Ishikawa (cell line): ENCODE measurements at regions not wholly inside any gene's neighbourhood (a gene's known extent, or its start where the extent isn't known, plus 50 kb on each side); places are given as distances from the start of the nearest gene placed in this dataset.

ENCODE experiments used
- CEBPB ChIP-seq: IDR thresholded peaks from 2 replicates; pipeline ENCODE4 v1.6.1; 2012
- CREB1 ChIP-seq: IDR thresholded peaks from 2 replicates; pipeline ENCODE4 v1.6.1; 2012; ENCODE audit warnings: low read depth
- EGR1 ChIP-seq: IDR thresholded peaks from 2 replicates; pipeline ENCODE4 v1.6.1; 2012
- EP300 ChIP-seq: IDR thresholded peaks from 2 replicates; pipeline ENCODE4 v1.6.1; 2012; ENCODE audit warnings: borderline replicate concordance
- MAX ChIP-seq: IDR thresholded peaks from 2 replicates; pipeline ENCODE4 v1.6.1; 2012
- NFIC ChIP-seq: IDR thresholded peaks from 2 replicates; pipeline ENCODE4 v1.6.1; 2012
- RAD21 ChIP-seq: IDR thresholded peaks from 2 replicates; pipeline ENCODE4 v1.6.1; 2012; ENCODE audit warnings: low read depth
- TAF1 ChIP-seq: IDR thresholded peaks from 2 replicates; pipeline ENCODE4 v1.6.1; 2012; ENCODE audit warnings: low read depth, mild to moderate bottlenecking
- TCF12 ChIP-seq: IDR thresholded peaks from 2 replicates; pipeline ENCODE4 v1.6.1; 2012; ENCODE audit warnings: low read depth
- TEAD4 ChIP-seq: IDR thresholded peaks from 2 replicates; pipeline ENCODE4 v1.6.1; 2012
- YY1 ChIP-seq: IDR thresholded peaks from 2 replicates; pipeline ENCODE4 v1.6.1; 2012; ENCODE audit warnings: low read depth
- ZBTB7A ChIP-seq: IDR thresholded peaks from 2 replicates; pipeline ENCODE4 v1.6.1; 2012; ENCODE audit warnings: low read depth
- TF ChIP-seq, protein P1 (sequence below): IDR thresholded peaks from 2 replicates; pipeline ENCODE4 v1.6.1; 2012; ENCODE audit warnings: low read depth, mild to moderate bottlenecking

DNA sequence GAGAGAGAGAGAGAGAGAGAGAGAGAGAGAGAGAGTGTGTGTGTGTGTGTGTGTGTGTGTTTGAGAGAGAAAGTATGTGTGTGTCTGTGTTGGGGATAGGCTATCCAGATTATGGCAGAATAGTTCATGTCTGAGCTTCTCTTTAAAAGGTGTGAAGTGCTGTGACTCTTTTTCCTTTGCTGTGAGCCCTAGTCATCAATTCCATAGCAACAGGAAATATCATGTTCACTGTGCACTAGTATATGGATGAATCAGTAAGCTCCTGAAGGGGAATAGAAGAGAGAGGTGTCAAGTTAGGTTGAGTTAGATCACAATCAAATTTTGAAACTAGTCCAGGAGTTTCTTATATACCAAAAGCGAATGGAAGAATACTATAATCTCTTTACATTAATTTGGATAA lies 318.7 kb downstream of the RFPL4B start:
- TF ChIP-seq CREB1 (no peak), EGR1 (no peak), CEBPB (no peak), RAD21 (no peak), YY1 (no peak), MAX (no peak), EP300 (no peak), TAF1 (no peak), TCF12 (no peak), TEAD4 (no peak), ZBTB7A (no peak), NFIC (no peak)
- TF ChIP-seq, protein P1, sequence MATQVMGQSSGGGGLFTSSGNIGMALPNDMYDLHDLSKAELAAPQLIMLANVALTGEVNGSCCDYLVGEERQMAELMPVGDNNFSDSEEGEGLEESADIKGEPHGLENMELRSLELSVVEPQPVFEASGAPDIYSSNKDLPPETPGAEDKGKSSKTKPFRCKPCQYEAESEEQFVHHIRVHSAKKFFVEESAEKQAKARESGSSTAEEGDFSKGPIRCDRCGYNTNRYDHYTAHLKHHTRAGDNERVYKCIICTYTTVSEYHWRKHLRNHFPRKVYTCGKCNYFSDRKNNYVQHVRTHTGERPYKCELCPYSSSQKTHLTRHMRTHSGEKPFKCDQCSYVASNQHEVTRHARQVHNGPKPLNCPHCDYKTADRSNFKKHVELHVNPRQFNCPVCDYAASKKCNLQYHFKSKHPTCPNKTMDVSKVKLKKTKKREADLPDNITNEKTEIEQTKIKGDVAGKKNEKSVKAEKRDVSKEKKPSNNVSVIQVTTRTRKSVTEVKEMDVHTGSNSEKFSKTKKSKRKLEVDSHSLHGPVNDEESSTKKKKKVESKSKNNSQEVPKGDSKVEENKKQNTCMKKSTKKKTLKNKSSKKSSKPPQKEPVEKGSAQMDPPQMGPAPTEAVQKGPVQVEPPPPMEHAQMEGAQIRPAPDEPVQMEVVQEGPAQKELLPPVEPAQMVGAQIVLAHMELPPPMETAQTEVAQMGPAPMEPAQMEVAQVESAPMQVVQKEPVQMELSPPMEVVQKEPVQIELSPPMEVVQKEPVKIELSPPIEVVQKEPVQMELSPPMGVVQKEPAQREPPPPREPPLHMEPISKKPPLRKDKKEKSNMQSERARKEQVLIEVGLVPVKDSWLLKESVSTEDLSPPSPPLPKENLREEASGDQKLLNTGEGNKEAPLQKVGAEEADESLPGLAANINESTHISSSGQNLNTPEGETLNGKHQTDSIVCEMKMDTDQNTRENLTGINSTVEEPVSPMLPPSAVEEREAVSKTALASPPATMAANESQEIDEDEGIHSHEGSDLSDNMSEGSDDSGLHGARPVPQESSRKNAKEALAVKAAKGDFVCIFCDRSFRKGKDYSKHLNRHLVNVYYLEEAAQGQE, result no peak
